GM13977 (cell line): ENCODE measurements at regions not wholly inside any gene's neighbourhood (a gene's known extent, or its start where the extent isn't known, plus 50 kb on each side); places are given as distances from the start of the nearest gene placed in this dataset.

ENCODE experiments used
- DNase-seq: peaks from one replicate; pipeline ENCODE4 v3.0.0; 2012; ENCODE audit warnings: low spot score
- CTCF ChIP-seq: IDR thresholded peaks from 2 replicates; pipeline ENCODE4 v1.5.1; 2012; ENCODE audit warnings: mild to moderate bottlenecking, control low read depth; ENCODE audit not compliant: insufficient read depth; ENCODE audit errors: extremely low read depth, missing control alignments
- in situ Hi-C: fragments of 300-500 bp; cut with MboI; formaldehyde crosslinking; loops from one replicate; pipeline ENCODE4 v1.12.0; 2022; ENCODE audit warnings: low sequenced_read_pairs, low pct_unique_long_range_greater_than_20kb, mixed read lengths, inconsistent platforms; ENCODE audit not compliant: unreplicated experiment

DNA sequence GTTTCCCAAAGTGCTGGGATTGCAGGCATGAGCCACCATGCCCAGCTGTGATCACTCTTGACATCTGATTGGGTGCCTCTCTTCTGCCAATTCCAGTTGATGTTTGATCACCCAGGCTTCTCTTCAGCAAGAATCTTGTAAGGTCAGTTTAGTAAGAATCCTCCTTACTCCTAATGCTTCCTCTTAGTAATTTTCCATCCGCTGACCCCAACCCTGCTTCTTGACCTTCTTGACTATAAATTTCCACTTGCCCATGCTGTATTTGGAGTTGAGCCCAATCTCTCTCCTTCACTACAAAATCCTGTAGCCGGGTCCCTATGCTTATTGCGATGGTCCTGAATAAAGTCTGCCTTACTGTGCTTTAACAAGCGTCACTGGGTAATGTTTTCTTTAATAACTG is 75.4 kb downstream of the DDIT4L start:
- TF ChIP-seq CTCF = no peak
- DNase-seq = no peak
- in situ Hi-C loops = no loop called here

DNA sequence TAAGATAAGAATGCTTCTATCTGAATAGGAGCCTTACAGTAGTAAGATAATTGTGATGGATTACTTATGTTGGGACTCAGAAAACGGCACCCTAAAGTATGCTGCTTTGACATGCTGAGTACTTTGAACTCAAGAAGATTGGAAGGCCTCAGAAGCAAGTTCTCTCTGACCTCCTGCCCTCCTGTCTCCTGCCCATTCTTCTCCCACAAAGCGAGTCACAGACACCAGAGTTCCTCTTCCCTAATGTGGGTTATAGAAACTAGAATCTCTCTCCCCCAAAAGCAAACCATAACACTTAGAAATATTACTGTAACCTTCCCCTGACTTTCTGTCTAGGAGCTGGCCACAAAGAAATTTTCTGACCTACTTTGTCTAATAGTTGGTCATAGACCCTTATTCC is 76.5 kb downstream of the DDIT4L start:
- TF ChIP-seq CTCF = no peak
- in situ Hi-C loops = no loop called here
- no peak for DNase-seq

GRCh38 chr4:100113096-100113495 is 77.2 kb downstream of the DDIT4L start:
- TF ChIP-seq CTCF = no peak
- in situ Hi-C loops = no loop called here
- DNase-seq = no peak

DNA sequence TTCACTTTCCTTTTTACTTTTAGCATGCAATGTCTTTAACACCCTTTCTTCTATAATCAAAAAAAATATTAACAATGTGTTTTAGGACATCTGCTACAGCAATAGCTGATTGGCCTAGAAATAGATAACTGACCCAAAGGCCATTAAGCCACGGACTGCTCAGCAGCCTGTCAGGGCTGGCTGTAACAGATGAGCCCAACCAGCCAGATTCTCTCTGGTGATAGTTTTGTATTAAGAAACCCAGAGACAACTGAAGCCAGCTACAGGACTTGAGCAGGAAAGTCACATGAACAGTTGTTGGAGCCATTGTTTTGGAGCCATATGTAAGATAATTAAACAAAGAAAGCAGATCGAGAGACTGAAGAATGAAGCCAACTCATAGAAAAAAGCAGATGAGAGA is 80.3 kb downstream of the DDIT4L start:
- DNase-seq = no peak
- in situ Hi-C loops = no loop called here
- TF ChIP-seq CTCF = no peak

DNA sequence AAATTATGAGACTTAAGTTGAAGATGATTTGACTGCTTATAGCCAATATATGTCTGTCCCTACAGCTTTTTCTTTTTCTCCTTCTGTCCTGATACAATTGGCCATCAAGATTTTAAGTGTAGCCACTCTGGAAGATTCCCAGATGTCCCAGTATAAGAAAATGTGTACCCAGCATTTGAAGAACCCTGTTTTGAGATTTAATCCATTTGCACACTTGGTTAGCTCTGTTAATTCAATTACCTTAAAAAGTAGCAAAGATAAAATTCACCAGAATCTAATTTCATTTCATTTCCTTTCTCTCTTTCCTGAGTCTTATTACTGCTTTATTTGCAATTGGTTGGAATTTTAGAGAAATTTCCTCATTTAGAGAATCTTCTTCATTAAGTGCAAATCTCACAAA is 81.4 kb downstream of the DDIT4L start:
- in situ Hi-C loops = no loop called here
- TF ChIP-seq CTCF = no peak
- DNase-seq = no peak

DNA sequence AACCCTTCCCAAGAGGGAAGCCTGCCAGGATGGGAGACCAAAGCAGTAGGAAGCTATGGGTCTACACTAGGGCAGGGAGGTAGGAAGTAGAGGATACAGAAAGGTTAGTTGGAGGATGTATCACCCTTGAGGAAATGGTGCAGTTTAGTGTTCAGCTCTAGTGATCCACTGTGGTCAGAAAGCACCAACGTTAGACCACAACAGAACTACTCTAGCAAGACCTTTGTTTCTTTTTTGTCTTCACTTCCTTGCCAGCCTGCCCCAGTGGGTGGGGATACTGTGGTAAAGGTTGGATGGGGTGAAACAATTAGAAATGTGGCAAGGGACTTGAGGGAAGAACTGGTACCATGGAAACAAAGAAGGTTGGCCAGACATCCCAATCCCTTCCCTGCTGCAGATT is 83.3 kb downstream of the DDIT4L start:
- TF ChIP-seq CTCF = no peak
- in situ Hi-C loops = no loop called here
- DNase-seq = no peak

GRCh38 chr4:100103671-100104070 is 86.6 kb downstream of the DDIT4L start:
- in situ Hi-C loops = no loop called here
- TF ChIP-seq CTCF = no peak
- DNase-seq = no peak
